Kidney tubule cell (primary cell): ENCODE measurements at regions not wholly inside any gene's neighbourhood (a gene's known extent, or its start where the extent isn't known, plus 50 kb on each side); places are given as distances from the start of the nearest gene placed in this dataset.

ENCODE experiments used
- DNase-seq: peaks from one replicate; pipeline ENCODE4 v3.0.0-alpha.2; 2018; ENCODE audit warnings: low spot score

DNA sequence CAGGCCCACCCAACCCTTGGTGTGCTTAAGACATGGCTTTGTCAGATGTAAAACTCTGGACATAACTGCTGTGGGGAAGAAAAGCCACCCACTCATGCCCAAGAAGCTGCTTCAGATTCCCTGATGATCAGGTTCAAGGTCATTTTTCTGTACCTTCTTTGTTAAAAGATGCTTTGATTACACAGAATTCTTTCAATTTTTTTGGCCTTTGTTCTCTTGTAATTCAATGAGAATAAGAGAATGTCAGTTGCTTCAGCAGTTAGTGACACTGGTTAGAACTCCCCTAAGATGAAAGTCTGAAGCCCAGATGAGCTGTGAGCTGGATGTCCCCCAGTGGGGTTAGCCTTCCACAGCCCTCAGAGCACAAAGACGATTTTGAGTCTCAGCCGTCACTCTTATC, 152.7 kb downstream of the CHRM3 start:
- no peak for DNase-seq

DNA sequence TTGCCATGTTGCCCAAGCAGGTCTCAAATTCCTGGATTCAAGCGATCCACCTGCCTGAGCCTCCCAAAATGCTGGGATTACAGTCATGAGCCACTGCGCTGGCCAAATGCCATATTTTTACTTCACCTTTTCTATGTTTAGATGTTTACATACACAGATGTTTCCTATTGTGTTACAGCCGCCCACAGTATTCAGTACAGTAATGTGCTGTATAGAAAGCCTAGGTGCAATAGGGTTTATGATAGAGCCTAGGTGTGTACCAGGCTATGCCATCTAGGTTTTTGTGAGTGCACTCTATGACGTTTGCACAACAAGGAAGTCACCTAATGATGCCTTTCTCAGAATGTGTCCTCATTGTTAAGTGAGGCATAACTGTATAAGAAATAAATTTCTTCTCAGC, 153.4 kb downstream of the CHRM3 start:
- no peak for DNase-seq

DNA sequence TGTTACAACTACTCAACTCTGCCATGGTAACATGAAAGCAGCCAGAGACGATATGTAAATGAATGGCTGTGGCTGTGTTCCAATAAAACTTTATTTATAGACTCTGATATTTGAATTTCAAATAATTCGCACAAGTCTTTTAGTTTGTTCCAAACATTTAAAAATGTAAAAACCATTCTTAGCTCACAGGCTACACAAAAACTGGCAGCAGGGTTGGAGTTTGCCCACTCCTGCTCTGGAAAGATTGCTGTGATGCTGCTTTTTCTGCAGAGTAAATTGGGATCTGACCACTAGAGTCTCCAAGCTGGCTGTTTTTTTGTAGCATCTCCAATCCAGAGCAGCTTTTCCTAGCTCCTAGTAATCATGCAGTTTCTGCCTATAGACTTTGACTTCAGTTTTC, 157.5 kb downstream of the CHRM3 start:
- no peak for DNase-seq

DNA sequence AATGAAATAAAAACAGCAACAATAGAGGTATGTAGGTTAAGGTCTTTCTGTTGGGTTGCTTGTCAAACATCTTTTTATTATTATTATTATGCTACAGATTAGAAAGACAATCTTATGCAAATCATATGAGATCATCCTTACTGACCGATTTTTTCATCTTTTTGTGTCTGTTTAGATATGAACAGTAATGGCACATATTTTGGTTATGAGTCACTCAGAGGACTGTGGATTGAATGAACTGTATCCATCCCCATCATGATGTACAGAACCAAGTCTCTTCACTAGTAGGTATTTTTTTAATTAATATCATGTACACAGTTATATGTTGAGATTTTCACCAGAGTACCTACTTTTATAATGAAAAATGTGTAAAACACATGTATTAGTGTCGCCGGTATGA, 159.1 kb downstream of the CHRM3 start:
- no peak for DNase-seq

DNA sequence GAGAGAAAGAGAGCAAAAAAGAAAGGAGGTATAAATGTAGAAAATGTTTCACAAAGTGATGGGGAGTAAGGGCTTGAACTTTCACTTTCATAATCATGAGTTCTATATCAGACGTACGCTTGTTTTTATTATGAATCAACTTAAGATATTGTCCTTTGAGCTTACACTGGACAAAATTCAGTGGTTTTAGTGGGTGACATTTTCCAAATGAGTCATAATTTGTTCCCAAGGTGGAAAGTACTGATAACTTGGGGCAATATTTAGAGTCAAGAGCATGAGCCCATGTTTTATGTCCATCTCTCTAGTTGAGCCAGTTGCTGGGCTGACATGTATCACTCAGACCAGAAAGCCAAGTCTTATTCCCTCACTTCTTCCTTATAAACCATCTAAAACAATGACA, 161.6 kb downstream of the CHRM3 start:
- DNase-seq, result no peak

DNA sequence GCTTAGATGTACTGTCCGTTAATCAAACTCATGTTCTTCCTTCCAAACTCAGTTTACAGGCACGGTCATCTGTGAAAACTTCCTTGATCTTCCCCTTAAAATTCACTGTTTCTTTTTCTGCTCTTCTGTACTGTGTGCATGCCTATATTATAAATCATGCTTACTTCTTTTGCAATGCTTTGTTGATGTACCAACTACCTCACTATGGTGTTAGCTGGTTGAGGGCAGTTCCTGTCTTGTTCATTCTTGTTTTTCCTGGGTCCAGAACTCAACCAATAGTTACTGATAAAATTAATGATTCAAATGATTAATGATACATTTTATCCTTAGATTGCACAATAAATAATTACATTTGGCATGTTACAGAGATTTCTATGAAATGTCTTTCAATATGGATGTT, 163.8 kb downstream of the CHRM3 start:
- DNase-seq, result no peak

DNA sequence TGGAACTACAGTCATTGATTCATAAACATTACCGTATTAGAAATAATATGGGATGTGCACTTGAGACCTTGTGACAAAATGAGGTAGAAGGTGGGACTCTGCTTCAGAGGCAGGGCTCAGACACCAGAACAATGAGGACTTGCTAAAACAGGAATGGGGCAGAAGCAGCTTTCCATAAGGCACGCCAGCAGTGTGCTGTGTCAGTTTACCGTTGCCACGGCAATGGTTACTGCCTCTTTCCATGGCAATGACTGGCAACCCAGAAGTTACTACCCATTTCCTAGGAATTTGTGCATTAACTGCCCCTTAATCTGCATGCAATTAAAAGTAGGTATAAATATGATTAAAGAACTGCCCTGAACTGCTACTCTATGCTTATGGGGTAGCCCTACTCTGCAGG, 169.0 kb downstream of the CHRM3 start:
- DNase-seq, result no peak

DNA sequence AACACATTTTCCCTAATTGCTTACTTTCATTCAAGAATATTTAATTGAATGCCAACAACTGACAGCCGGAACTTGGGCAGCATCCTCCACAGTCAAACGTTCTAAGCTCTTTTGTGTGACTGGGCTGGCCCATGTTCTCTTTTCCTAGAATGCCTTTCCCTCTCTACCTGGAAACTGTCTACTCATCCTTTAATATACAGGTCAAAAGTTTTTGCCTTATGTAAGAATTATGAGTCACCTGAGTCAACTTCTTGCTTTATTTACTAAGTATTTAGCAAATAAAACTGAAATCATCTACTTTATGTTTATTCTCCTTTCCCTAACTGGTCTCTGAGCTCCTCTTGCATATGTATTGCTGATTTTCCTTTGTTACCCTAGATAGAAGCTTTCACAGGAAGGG, 172.2 kb downstream of the CHRM3 start:
- DNase-seq, result no peak

DNA sequence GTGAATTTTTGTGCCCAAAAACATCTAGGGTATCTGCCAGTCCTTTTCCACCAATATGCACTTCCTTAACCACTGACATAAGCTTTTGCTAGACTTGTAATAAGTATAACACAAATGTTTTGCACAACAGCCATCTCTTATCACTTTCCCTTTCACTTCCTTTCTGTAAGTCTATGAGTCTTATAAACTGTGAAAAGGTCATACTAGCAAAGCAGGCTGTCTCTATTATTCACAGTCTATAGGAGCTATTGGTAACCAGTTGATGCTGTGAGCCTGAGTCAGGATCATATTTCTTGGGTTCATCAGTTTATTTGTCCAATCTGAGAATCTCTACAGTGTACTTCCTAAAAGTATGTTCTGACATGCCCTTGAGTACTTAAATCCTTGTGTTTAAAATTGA, 172.6 kb downstream of the CHRM3 start:
- DNase-seq, result no peak

DNA sequence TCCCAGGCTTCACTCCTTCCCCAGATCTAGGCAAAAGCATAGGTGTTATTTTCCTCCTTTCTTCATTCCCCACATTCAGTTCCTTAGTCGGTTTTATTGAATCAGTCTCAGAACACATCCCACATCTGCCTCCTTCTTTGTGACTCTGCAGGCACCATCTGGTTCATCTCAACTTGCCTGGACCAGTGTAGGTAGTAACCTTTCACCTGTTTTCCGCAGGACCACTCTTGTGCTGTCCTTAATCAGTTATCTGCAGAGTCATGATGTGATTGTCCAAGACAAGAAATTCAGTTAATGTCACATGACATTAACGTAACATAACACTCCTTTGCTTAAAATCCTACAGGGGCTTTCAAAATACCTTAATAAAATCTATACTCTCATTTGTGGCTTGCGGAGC, 174.6 kb downstream of the CHRM3 start:
- no peak for DNase-seq

DNA sequence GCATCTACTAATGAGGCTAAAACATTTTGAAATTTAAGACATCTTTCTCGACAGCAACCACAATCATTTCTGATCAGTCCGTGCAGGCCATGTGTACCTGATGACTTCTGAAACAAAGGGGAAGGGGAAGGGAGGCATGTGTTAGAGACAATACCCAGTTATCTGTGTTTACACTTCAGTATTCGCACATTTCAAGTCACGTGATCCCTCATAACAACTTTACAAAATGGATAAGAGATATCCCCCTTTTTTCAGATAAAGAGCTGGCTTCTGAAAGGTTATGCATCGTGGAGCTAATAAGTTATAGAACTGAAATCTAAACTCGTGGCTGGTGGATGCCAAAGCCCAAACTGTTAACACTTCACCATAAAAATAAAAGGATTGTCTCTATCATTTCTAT, 175.7 kb downstream of the CHRM3 start:
- DNase-seq, result no peak

DNA sequence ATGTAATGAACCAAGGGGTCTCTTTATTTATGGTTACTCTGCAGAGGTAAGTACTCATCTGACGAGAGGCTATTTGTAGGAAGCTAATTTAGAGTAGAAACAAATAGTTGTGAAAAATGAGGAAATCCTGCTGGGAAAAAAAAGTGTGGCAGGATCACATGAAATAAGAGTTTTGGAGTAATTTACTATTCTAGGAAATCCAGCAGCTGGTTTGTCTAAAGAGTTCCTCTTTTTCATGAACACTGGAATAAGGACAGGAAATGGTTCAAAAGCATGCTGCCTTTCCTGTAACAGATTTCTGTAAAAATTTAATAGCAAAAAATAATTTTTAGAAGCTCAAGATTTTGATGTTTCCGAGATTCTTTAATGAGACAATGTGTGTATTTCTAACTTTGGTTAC, 177.3 kb downstream of the CHRM3 start:
- DNase-seq, result no peak

DNA sequence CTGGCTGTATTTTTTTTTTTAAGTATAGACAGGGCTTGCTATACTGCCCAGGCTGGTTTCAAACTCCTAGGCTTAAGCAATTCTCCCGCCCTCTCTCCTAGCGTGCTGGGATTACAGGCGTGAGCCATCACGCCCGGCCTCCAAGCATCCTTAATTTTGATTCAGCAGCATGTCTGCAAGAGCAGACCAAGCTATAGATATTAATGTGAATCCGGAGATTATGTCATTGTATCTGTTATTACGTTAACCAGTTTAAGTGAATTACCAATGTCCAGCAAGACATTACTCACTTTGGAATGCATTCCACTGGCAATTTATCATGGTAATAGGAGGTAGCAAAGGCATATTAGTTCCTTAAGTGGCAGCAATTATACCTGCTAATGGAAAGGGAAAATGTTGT, 179.7 kb downstream of the CHRM3 start:
- peak; percentile 5 for DNase-seq

DNA sequence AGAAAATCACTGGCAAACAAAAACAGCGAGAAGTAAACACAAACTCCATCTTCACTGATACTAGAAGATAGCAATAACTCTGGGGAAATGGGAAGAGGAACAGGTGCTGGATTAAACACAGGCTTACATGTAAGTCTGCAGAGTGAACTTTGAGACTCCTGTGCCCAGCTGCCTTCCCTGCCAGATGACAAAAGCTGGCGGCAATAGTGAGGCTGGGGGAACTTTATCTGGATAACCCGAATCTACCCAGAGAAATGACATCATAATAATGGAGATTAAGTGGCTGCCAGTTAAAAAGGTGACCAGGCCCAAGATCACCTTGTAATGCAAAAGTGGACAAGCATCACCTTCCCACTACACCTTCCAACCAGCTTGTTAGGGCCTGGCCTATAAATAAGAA, 184.5 kb downstream of the CHRM3 start:
- no peak for DNase-seq

DNA sequence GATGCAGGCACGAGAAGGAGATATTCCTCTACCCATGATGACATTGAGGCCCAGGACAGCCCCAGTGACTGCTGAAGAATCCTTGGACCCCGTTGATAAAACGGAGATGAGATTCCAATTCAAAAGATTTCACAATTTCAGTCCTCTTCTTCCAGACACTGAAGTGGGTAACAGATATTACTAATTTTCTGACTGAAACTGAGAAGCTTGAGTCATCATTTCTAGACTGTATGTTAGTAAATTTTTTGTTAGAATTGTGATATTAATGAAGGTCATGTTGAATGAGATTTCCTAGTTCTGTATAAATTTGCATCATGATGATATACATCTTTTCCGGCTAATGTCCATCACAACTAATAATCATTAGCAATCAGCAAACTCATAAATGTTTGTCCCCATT, 185.8 kb downstream of the CHRM3 start:
- no peak for DNase-seq

DNA sequence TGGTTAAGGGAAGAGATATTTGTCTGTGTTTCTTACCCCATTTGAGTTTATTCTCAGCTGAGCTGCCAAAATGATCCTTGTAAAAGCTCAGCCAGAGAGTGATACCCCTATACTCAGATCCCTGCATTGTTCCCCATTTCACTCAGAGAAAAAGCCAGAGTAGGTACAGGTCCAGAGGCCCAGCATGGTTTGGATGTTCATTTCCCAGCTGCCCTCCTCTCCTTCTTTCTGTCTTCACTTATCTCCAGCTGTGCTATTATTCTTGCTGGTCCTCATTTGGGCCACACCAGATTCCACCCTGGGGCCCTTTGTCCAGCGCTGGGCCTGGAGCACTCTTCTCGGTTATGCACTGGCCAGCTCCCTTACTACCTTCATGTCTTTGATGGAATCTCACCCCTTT, 187.7 kb downstream of the CHRM3 start:
- DNase-seq, result no peak

DNA sequence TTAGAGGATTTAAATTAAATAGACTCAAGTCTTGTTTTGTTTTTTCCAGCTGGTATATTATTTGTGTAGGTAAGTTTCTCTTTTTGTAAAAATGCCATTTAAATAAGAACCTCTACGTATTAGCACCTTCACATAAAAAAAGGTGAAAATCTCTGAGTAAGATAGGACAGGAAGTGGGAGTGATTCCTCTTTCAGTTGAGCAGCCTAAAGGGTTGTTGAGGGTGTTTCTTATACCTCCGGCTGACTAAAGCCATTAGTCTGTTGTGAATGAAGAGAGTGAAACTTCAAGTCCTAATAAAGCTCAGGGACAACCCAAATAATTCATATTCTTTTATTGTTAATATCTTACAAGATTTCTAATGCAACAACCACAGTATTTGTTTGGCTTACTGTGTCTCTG, 188.7 kb downstream of the CHRM3 start:
- no peak for DNase-seq

DNA sequence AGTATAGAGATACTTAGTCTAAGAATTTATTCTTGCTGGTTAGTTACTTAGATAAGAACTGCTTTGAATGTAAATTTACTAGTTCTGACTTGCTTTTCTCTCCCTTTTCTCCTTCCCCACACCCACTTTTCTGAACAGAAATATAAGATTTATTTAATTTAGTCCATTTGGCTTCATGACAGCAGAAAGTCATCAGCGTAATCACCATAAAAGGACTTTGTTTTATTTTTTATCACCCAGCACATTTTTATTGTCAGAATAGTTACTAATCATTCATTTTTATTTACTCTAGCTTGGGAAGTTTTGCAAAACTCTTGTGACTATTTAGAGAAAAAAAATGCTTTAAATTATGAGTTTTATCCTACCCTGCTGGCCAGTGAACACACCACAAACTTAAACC, 197.2 kb downstream of the CHRM3 start:
- DNase-seq, result no peak

DNA sequence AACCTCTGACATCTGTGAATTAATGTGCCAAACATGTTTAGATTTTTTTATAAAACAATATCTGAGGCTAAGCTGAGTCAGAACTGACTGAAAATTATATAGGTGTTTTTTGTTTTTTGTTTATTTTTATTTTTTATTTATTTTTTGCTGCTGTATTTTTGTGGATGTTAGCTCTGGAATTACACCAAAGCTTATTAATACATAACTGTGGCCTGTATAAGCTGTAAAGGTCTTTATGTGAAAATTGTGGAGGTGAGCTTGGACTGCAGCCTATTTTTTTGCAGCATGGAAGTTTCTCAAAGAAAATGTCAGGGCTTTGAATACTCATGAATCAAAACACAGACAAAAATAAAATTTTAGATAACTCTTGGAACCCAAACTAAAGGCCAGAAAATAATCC, 199.8 kb downstream of the CHRM3 start:
- DNase-seq, result no peak

DNA sequence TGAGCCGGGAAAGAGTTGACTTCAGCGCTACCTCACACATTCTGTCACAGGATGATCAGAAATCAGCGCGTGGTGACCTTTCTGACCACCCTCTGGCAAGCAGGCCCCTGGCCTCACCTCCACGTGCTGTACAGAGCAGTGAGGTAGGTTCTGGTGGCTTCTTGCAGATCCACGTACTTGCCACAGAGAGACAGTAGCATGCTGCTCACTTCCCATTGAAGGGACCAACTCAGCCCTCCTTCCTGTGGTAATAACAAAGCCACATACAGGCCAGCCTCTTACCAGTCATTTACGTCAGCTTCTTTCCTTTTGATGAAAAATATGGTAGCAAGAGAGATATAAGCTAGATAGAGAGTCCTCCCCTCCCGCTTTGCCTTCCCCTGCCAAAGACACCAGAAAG, 200.7 kb downstream of the CHRM3 start:
- no peak for DNase-seq

DNA sequence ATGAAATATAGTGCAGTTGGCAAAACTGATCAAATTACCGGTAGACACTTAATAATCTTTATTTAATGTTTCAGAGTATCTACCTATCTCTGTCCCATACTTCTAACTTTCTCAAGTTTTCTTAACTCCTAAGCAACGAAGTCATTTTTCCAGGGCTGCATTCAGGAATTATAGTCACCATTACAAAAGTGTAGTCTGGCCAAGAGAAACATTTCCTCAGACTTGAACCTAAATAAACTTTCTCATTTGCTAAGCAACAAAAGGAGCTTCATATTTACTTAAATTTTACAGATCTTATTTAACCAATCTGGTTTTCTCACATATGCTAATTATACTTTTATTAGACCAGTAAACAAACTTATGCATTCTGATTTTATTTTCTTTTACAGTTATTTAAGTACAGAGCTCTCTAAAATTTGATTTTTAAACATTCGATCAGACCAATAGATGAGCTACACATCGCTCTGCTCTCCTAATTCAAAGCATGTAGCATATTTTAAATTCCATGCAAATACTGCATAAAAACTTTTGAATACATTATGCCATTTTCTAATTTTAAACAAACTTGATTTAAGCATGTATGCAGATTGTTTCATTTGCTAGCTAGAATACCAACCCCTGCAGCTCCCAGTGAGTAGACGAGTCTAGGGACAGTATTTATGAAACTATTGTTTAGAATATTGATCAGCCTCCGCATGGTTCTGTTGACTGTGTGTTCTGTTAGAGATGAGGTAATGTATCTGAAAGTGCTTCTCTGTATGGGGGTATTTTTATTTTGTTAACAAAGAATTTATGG, 201.4 kb downstream of the CHRM3 start:
- no peak for DNase-seq

DNA sequence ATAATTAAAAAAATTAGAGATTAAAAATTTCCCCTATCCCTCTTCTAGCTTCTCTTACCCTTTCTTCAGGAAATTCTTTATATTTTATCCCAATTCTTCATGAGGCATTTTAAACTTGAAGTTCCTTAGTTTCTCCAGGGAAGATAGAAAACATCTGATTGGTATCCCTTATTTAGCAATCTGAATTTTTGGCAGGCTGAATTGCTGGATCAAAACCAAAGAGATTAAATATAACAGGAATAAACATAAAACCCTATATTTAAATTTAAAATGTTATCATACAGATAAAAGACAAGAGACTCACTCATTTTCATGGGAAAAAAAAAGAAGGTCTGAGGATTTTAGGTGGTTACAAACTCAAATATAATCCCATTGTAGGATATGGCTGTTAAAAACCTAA, 204.2 kb downstream of the CHRM3 start:
- no peak for DNase-seq

DNA sequence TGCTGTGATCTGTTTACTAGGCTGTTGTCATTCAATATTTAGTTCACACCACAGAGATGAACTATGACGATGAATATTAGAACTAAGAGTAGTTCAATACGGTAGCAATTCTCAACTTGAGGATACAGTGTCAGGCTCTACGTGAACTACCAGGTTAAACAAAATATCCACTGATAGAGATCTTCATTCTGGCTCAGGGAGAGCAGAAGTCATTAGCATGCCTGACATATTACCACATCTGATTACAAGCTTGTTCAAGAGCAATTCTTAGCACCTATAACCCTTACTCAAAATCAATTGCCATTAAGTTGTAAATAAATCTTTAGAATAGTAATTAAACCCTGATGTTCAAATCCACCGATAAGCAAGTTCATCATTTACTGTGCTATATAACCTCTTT, 207.2 kb downstream of the CHRM3 start:
- DNase-seq, result no peak

DNA sequence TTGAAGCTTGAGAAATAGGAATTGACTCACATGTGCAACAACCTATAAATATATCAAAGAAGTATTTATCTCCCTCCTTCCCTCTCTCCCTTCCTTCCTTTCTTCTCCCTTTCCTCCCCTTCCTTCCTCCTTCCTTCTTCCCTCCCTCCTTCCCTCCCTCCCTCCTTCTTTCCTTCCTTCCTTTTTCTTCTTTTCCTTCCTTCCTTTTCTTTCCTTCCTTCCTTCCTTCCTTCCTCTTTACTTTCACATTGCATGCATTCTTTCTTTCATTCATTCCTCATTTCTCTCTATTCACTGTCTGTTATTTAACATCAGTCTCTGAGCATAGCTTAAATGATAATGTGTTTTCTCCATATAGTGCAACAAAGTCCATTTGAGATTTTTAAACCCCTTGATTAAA, 214.2 kb downstream of the CHRM3 start:
- no peak for DNase-seq

DNA sequence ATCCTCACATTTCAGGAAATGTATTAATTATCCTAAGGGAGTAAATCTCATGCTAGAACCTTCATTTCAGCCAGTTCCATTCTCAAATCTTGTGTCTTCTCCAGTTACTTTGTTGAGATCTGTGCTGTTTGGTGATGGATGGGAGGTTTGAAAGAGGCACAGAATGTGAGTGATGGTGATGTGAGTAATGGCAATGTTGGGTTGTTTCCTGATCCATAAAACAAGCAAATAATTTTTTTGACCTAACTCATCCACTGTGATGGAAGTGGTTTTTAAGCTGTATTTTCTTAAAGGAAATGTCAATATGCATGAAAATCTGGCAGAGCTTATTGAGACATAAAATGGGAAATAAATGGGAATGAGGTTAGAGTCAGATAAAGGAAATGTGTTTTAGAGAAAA, 214.7 kb downstream of the CHRM3 start:
- DNase-seq, result no peak
